ENCODE measurements at regions not wholly inside any gene's neighbourhood (a gene's known extent, or its start where the extent isn't known, plus 50 kb on each side); places are given as distances from the start of the nearest gene placed in this dataset.
"Not testable (repeated sequence)": the region's sequence is repeated elsewhere in the genome, so short reads cannot be mapped to it uniquely, and the experiment has no call there.

DNA sequence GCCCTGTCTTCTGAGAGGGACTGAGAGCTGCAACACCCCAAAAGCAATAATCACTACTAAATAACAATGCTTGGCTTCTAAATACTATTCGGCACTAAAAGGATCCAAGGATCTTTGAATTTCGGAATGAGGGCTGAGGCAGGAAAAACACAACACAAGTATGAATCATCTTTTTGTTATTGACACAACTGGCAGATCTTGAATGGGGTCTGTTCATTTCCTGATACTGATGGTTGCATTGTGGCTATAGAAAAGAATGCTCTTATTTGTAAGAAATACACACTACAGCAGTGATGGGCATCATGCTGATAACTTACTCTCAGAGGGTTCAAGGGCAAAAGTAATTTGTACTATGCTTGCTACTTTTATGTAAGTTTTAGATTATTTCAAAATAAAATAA, 149.2 kb upstream of the PLD5 start:
- intact Hi-C loops (cut with DNase I; ENCODE audit: low total_unique reads): no loop called here
- Histone ChIP-seq H3K27me3 (replicated peaks in 1 of 7) (no peaks in the 10 kb centered on the region), H3K36me3 (no peaks in the 10 kb centered on the region), H3K4me1 (no peaks in the 10 kb centered on the region), H3K9me3 (peaks cover 0 to 3% (median 0%) of the 10 kb centered on the region in 8 donors), H3K4me3 (no peak overlapping the region), H3K27ac (no peak overlapping the region)
- no peak for DNase-seq
- WGBS, 5 donors: 70 to 92% (median 78%) methylated on average over 2 of the region's 2 CpGs
- TF ChIP-seq, protein P1, sequence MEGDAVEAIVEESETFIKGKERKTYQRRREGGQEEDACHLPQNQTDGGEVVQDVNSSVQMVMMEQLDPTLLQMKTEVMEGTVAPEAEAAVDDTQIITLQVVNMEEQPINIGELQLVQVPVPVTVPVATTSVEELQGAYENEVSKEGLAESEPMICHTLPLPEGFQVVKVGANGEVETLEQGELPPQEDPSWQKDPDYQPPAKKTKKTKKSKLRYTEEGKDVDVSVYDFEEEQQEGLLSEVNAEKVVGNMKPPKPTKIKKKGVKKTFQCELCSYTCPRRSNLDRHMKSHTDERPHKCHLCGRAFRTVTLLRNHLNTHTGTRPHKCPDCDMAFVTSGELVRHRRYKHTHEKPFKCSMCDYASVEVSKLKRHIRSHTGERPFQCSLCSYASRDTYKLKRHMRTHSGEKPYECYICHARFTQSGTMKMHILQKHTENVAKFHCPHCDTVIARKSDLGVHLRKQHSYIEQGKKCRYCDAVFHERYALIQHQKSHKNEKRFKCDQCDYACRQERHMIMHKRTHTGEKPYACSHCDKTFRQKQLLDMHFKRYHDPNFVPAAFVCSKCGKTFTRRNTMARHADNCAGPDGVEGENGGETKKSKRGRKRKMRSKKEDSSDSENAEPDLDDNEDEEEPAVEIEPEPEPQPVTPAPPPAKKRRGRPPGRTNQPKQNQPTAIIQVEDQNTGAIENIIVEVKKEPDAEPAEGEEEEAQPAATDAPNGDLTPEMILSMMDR (IDR thresholded peaks at IDR 0.05 in 8 of 11, conservative IDR thresholded peaks at IDR 0.05 in 3 of 11): no peak
- no peak for TF ChIP-seq POLR2AphosphoS5 (IDR thresholded peaks at IDR 0.05)
- TF ChIP-seq POLR2A (IDR thresholded peaks at IDR 0.05): no peak

- H3K27me3 ChIP-seq (replicated peaks in 1 of 7); H3K36me3 ChIP-seq; intact Hi-C loops (cut with DNase I; ENCODE audit: low total_unique reads); H3K27ac ChIP-seq; H3K4me1 ChIP-seq; H3K4me3 ChIP-seq; H3K9me3 ChIP-seq; DNase-seq: not testable (repeated sequence)
- 81 to 92% (median 86%) methylated on average over 4 of the region's 4 CpGs for WGBS, 5 donors
Measured at GRCh38 chr1:242673165-242673564, 148.7 kb upstream of the PLD5 start.

- intact Hi-C loops (cut with DNase I; ENCODE audit: low total_unique reads): no loop called here
- peaks cover 0 to 3% (median 0%) of the 10 kb centered on the region in 8 donors for H3K9me3 ChIP-seq
- no peak for TF ChIP-seq POLR2AphosphoS5 (IDR thresholded peaks at IDR 0.05)
- TF ChIP-seq, protein P1 (IDR thresholded peaks at IDR 0.05 in 8 of 11, conservative IDR thresholded peaks at IDR 0.05 in 3 of 11): no peak
- TF ChIP-seq POLR2A (IDR thresholded peaks at IDR 0.05): no peak
- no peak overlapping the region for H3K4me3 ChIP-seq
- DNase-seq: no peak
- H3K27me3 ChIP-seq (replicated peaks in 1 of 7): no peaks in the 10 kb centered on the region
- no peaks in the 10 kb centered on the region for H3K36me3 ChIP-seq
- WGBS, 5 donors: 26 to 37% (median 33%) methylated on average over 2 of the region's 2 CpGs
- H3K4me1 ChIP-seq: no peaks in the 10 kb centered on the region
- no peak overlapping the region for H3K27ac ChIP-seq
Measured at GRCh38 chr1:242670019-242670418, 145.5 kb upstream of the PLD5 start.

DNA sequence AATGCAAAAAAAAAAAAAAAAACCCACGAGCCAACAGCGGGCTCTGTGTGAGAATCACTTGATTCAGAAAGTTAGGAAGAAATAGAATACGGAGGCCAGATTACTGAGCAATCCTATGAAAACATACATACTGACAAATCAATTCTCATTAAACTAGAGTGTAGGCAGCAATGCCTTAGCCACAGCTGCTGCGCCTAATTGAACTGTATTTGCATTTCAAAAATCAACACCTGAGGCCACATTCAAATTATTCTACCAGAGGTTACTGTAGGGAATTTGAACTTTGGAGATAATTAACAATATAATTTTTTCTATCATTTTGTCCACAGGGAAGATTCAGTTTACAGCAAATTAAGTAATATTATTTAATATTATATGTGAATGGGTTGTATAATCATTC, 138.4 kb upstream of the PLD5 start:
- H3K9me3 ChIP-seq: no peaks in the 10 kb centered on the region
- H3K27me3 ChIP-seq (replicated peaks in 1 of 7): no peaks in the 10 kb centered on the region
- H3K36me3 ChIP-seq: no peaks in the 10 kb centered on the region
- no peak for DNase-seq
- intact Hi-C loops (cut with DNase I; ENCODE audit: low total_unique reads): no loop called here
- TF ChIP-seq POLR2AphosphoS5 (IDR thresholded peaks at IDR 0.05): no peak
- 87 to 95% (median 88%) methylated on average over 4 of the region's 4 CpGs for WGBS, 5 donors
- H3K27ac ChIP-seq: no peak overlapping the region
- no peak overlapping the region for H3K4me3 ChIP-seq
- no peaks in the 10 kb centered on the region for H3K4me1 ChIP-seq

DNA sequence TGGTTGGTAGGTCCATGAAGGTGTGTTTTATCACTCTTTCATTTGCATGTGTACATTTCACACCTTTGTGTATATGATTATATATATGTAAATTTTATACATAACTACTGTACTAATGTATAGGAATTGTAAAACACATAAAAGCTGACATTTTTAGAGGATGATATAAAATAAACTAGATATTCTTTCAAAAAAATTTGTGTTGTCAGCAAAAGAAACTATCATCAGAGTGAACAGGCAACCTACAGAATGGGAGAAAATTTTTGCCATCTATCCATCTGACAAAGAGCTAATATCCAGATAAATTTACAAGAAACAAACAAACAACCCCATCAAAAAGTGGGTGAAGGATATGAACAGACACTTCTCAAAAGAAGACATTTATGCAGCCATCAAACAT, 129.3 kb upstream of the PLD5 start:
- H3K27ac ChIP-seq; H3K4me1 ChIP-seq; H3K4me3 ChIP-seq; intact Hi-C loops (cut with DNase I; ENCODE audit: low total_unique reads); H3K36me3 ChIP-seq; H3K27me3 ChIP-seq (replicated peaks in 1 of 7); DNase-seq: not testable (repeated sequence)
- peaks cover 0 to 21% (median 8%) of the 10 kb centered on the region in 8 donors for H3K9me3 ChIP-seq

- TF ChIP-seq, protein P1 (IDR thresholded peaks at IDR 0.05 in 8 of 11, conservative IDR thresholded peaks at IDR 0.05 in 3 of 11): no peak
- no peak for TF ChIP-seq POLR2A (IDR thresholded peaks at IDR 0.05)
- TF ChIP-seq POLR2AphosphoS5 (IDR thresholded peaks at IDR 0.05): no peak
- H3K27ac ChIP-seq: no peak overlapping the region
- intact Hi-C loops (cut with DNase I; ENCODE audit: low total_unique reads): no loop called here
- H3K36me3 ChIP-seq: no peaks in the 10 kb centered on the region
- peaks cover 0 to 12% (median 0%) of the 10 kb centered on the region in 7 donors for H3K27me3 ChIP-seq (replicated peaks in 1 of 7)
- no peaks in the 10 kb centered on the region for H3K4me1 ChIP-seq
- no peak overlapping the region for H3K4me3 ChIP-seq
- H3K9me3 ChIP-seq: peaks cover 0 to 21% (median 8%) of the 10 kb centered on the region in 8 donors
- WGBS, 5 donors: 45 to 61% (median 51%) methylated on average over 4 to 5 of the region's 5 CpGs
- DNase-seq: no peak
Measured at GRCh38 chr1:242651817-242652216, 127.3 kb upstream of the PLD5 start.

All from spleen (tissue), 11 donors.